Fibroblast of mammary gland (primary cell): ENCODE measurements at regions not wholly inside any gene's neighbourhood (a gene's known extent, or its start where the extent isn't known, plus 50 kb on each side); places are given as distances from the start of the nearest gene placed in this dataset.
A peak's percentile ranks its signal among the peaks of the same experiment; 100 is the strongest.
"Not testable (repeated sequence)": the region's sequence is repeated elsewhere in the genome, so short reads cannot be mapped to it uniquely, and the experiment has no call there.

Experiments used
- DNase-seq: peaks from one replicate; pipeline ENCODE4 v3.0.0-alpha.2; 2010; ENCODE audit warnings: low read depth
- H3K4me3 ChIP-seq: 2 replicates; pipeline ENCODE4 v1.5.1; 2011; ENCODE audit warnings: low read depth, mild to moderate bottlenecking, low read length, moderate library complexity; ENCODE audit not compliant: control insufficient read depth
- TF ChIP-seq, protein P1 (sequence below): conservative IDR thresholded peaks from 2 replicates; pipeline ENCODE4 v1.5.1; 2011; ENCODE audit warnings: low read depth, low read length, inconsistent platforms; ENCODE audit not compliant: control insufficient read depth, insufficient read depth

GRCh38 chr5:74536658-74537057 is 103.9 kb downstream of the ENC1 start:
- TF ChIP-seq, protein P1, sequence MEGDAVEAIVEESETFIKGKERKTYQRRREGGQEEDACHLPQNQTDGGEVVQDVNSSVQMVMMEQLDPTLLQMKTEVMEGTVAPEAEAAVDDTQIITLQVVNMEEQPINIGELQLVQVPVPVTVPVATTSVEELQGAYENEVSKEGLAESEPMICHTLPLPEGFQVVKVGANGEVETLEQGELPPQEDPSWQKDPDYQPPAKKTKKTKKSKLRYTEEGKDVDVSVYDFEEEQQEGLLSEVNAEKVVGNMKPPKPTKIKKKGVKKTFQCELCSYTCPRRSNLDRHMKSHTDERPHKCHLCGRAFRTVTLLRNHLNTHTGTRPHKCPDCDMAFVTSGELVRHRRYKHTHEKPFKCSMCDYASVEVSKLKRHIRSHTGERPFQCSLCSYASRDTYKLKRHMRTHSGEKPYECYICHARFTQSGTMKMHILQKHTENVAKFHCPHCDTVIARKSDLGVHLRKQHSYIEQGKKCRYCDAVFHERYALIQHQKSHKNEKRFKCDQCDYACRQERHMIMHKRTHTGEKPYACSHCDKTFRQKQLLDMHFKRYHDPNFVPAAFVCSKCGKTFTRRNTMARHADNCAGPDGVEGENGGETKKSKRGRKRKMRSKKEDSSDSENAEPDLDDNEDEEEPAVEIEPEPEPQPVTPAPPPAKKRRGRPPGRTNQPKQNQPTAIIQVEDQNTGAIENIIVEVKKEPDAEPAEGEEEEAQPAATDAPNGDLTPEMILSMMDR = no peak
- H3K4me3 ChIP-seq = no peak overlapping the region
- DNase-seq = no peak

GRCh38 chr5:74535926-74536325 is 104.6 kb downstream of the ENC1 start:
- no peak overlapping the region for H3K4me3 ChIP-seq
- TF ChIP-seq, protein P1 = no peak
- no peak for DNase-seq

DNA sequence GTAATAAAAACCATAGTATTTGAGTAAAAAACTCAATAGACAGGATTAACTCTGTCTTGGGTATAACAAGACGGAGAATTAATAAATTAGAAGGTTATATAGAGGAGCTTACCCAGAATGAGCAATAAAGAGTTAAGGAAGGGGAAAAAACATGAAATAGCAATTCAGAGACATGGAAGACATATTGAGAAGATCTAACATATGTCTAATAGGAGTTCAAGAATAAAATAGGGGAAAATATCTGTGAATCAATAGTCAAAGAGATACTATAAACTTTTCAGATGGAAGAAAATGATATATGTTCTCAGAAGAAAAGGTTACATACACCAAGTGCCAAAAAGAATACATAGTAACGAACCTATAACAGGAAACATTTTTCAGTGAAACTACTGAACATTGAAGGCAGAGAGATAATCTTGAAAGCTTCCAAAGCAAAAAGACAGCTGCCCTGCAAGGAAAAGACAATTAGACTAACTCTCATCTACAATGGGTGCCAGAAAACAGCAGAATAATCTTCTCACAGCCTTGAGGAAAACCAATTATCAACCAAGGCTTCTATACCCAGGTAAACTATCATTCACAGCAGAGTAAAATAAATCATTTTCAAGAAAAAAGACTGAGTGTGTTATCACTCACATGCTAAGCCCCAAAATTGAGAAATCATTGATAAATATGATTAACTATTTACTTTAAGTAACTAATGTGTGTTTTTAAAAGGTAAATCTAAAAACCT is 106.0 kb downstream of the ENC1 start:
- no peak for DNase-seq
- no peak overlapping the region for H3K4me3 ChIP-seq
- TF ChIP-seq, protein P1 = no peak

DNA sequence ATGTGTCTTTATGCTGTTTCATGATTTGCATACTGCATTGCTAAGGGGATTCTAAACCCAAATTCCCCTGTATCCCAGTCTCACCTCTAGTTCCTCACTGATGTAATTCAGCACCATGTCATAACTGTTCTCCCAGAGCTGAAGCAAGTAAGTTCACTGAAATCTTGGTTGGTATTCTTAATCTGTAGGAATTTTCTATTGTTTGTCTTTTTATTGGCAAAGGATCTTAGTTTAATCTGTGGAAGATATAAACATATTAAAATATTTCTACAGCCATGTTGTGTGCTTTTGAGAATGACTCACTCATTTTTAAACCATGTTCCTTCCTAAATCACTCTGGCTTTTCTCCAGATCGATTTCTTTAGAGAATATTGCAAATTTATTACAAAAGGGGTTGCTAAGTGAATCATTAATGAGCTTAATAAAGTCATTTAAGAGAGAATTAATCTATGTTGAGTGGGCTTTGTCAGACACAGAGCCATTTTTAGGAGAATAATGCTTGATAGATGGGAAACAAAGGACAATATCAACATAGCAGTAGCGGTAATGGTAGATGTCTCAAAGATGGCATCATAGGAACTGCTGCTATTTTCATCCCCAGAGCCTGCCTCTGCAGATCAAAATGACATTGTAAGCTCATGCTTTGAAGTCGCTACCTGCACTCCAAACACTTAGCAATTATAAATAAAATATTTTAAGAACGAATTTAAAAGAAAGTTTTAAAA is 110.0 kb downstream of the ENC1 start:
- no peak overlapping the region for H3K4me3 ChIP-seq
- TF ChIP-seq, protein P1 = no peak
- peak; percentile 27 for DNase-seq

DNA sequence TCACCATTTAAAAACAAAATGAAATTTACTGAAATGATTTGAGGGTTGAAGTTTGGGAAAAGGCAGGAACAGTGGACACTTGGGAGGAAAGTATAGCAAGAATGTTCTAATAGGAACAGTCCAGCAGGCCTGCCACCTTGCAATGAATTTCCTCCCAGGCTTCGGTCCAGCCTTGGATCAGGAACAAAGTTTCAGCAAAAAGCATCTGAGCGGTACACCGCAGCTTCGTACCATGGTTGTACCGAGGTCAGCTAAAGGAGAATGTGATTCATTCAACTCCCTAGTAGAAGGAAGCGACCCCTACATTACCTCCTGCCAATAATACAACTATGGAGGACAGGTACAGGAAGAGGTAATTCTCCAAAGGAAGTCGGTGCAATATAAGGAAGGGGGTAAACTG is 111.4 kb downstream of the ENC1 start:
- DNase-seq = peak; percentile 8
- no peak overlapping the region for H3K4me3 ChIP-seq
- TF ChIP-seq, protein P1 = no peak

- no peak for DNase-seq
- TF ChIP-seq, protein P1 = no peak
- no peak overlapping the region for H3K4me3 ChIP-seq
These were observed 114.4 kb downstream of the ENC1 start for GRCh38 chr5:74526111-74526510.

DNA sequence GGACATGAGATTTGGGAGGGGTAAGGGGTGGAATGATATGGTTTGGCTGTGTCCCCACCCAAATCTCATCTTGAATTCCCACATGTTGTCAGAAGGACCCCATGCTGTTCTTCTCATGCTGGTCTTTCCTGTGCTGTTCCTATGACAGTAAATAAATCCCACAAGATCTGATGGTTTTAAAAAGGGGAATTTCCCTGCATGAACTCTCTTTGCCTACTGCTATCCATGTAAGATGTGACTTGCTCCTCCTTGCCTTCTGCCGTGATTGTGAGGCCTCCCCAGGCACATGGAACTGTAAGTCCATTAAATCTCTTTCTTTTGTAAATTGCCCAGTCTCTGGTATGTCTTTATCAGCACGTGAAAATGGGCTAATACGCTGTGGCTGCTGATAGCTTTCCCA is 115.8 kb downstream of the ENC1 start:
- not testable (repeated sequence) for H3K4me3 ChIP-seq

DNA sequence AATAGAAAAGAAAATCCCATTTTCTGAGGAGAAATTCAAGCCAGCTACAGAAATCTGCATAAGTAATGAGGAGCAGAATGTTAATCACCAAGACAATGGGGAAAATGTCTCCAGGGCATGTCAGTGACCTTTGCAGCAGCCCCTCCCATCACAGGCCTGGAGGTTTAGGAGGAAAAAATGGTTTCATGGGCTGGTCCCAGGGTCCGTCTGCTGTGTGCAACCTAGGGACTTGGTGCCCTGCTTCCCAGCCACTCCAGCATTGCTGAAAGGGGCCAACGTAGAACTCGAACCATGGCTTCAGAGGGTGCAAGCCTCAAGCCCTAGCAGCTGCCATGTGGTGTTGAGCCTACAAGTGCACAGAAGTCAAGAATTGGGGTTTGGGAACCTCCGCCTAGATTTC is 116.8 kb downstream of the ENC1 start:
- not testable (repeated sequence) for DNase-seq, H3K4me3 ChIP-seq

More for the DNA sequence above, 115.8 kb downstream of the ENC1 start:
- not testable (repeated sequence) for DNase-seq

GRCh38 chr5:74522838-74523237 is 117.7 kb downstream of the ENC1 start:
- DNase-seq, H3K4me3 ChIP-seq: not testable (repeated sequence)
